ENCODE measurements at regions not wholly inside any gene's neighbourhood (a gene's known extent, or its start where the extent isn't known, plus 50 kb on each side); places are given as distances from the start of the nearest gene placed in this dataset.
"Not testable (repeated sequence)": the region's sequence is repeated elsewhere in the genome, so short reads cannot be mapped to it uniquely, and the experiment has no call there.

GRCh38 chr9:104195142-104195541 is 101.0 kb downstream of the SMC2 start:
- DNase-seq (ENCODE audit: low read depth): not testable (repeated sequence)

DNA sequence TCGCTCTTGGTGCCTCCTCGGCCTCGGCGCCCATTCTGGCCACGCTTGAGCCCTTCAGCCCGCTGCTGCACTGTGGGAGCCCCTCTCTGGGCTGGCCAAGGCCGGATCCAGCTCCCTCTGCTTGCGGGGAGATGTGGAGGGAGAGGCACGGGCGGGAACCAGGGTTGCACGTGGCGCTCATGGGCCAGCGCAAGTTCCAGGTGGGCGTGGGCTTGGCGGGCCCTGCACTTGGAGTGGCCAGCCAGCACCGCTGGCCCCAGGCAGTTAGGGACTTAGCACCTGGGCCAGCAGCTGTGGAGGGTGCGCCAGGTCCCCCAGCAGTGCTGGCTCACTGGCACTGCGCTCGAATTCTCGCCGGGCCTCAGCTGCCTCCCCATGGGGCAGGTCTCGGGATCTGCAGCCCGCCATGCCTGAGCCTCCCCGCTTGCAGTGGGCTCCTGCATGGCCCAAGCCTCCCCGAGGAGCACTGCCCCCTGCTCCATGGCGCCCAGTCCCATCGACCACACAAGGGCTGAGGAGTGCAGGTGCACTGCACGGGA is 106.4 kb downstream of the SMC2 start:
- DNase-seq (ENCODE audit: low read depth): no peak

DNA sequence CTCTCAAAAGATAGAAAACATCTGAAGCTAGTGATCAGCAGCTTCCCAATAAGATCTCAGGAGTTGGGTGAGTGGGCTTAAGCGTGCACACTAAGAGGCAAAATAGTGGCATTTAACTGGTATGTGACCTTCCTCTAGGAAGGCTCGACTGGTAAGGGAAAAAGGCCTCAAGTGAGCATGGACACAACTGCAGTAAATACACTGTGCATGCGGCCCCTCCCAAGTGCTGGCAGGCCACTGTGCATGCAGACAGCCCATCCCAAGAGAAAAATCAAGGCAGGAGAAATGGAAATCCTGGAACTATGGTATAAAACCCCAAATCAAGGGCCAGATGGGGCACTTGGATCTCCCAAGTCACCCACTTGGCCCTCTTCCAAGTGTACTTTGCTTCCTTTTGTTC is 112.7 kb downstream of the SMC2 start:
- no peak for DNase-seq (ENCODE audit: low read depth)

- DNase-seq (ENCODE audit: low read depth): no peak
Observed at GRCh38 chr9:104209387-104209786, 115.3 kb downstream of the SMC2 start.

GRCh38 chr9:104227108-104227507 is 133.0 kb downstream of the SMC2 start:
- no peak for DNase-seq (ENCODE audit: low read depth)

GRCh38 chr9:104232781-104233341 is 138.8 kb downstream of the SMC2 start:
- no peak for DNase-seq (ENCODE audit: low read depth)

DNA sequence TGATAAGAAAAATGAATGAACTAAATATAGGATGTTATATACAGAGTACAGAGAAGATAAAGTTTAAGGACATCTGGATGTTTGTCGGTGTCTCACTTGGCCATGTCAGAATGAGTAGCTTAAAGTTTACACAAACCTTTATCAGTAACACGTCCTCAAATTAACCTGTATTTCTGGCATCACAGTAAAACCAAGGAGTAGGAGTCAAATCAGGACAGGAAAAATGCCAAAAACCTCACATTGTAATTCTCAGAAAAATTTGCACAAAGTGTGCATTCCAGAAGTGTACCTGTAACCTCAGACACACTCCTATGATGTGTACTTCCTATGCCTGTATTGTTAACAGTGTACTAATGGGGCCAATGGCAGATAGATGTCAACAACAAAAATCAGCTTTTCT is 139.3 kb downstream of the SMC2 start:
- no peak for DNase-seq (ENCODE audit: low read depth)

- DNase-seq (ENCODE audit: low read depth): not testable (repeated sequence)
Observed at GRCh38 chr9:104234632-104235337, 140.7 kb downstream of the SMC2 start.

- not testable (repeated sequence) for DNase-seq (ENCODE audit: low read depth)
Observed at GRCh38 chr9:104235347-104236120, 141.4 kb downstream of the SMC2 start.

GRCh38 chr9:104238668-104239067 is 144.6 kb downstream of the SMC2 start:
- DNase-seq (ENCODE audit: low read depth): no peak

DNA sequence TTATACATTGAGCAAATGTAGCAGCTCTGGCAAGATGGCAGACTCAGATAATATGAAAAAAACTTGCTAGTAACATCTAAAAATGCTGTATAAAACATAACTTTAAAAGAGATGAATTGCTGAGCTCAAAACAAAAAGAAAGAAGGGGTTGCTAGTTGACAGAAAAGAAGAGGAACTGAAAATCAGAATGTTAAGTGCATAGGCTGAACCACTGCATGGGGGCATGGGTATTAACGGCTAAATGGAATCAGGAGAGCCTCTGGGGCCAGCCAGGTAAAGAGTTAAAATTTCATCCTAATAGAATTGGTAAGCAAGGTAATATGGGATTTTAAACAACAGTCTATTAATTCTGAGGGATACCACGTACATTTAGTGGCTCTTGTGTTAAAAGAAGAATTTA is 146.8 kb downstream of the SMC2 start:
- DNase-seq (ENCODE audit: low read depth): no peak

- no peak for DNase-seq (ENCODE audit: low read depth)
Observed at GRCh38 chr9:104245925-104246324, 151.8 kb downstream of the SMC2 start.

GRCh38 chr9:104247899-104248460 is 153.9 kb downstream of the SMC2 start:
- DNase-seq (ENCODE audit: low read depth): no peak

- no peak for DNase-seq (ENCODE audit: low read depth)
Observed at GRCh38 chr9:104256031-104256695, 162.1 kb downstream of the SMC2 start.

DNA sequence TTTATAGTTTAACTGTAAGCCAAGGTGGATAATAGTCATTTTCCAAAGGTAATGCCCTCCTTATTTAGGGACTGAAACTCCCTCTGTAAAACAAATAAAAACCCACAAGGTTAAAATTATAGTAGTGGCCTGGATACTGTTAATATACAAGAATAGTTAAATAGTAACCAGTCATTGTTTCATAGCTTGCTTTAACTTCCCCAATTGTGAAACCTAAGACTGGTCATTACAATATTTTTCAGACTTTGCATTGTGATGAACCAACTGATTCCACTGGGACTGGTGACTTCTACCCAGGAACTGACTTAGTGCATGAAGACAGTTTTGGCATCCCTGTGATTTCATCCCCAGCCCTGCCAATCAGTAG is 162.6 kb downstream of the SMC2 start:
- no peak for DNase-seq (ENCODE audit: low read depth)

- DNase-seq (ENCODE audit: low read depth): no peak
Observed at GRCh38 chr9:104258296-104259011, 164.3 kb downstream of the SMC2 start.

DNA sequence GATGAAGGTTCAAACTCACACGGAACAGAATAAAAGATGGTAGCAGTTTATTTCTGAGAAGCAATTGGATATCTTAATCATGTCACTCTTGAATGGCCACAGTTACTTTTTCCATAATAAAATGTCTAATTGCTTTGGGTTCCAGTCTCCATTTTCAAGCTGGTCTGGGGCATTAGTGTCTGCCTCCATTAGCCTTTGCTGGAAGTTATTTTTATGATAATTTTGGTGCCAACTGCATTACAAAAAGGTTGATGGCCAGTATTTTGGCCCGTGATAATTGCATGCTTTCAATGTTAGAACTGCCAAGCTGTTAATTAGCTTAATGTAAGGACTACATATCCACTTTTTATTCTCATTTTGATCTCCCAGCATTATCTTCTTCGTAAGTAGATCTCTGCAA is 165.9 kb downstream of the SMC2 start:
- DNase-seq (ENCODE audit: low read depth): no peak

GRCh38 chr9:104263942-104264341 is 169.8 kb downstream of the SMC2 start:
- no peak for DNase-seq (ENCODE audit: low read depth)

- DNase-seq (ENCODE audit: low read depth): no peak
Observed at GRCh38 chr9:104264431-104264830, 170.3 kb downstream of the SMC2 start.

DNA sequence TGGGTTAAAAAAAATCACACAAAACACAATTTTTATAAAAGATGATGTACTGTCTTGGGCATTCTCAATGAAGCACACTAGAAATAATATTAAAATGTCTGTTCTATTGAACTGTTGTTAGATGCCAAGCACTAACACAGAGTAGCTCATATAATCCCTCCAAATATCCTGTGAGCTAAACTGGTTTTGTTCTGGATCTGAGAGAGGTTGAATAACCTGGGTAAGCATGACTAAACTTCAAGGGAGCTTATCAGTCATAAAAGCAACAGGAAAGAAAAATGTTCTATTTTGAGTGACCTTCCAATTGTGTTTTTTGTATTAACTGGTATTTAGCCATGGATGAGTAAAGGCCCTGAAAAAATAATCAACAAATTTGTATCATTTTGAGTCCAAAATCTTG is 175.3 kb downstream of the SMC2 start:
- no peak for DNase-seq (ENCODE audit: low read depth)

Data from GM04504 (cell line).